SK-N-SH treated with all-trans-retinoic acid at 6 μM for 48 hours (cell line): ENCODE measurements at regions not wholly inside any gene's neighbourhood (a gene's known extent, or its start where the extent isn't known, plus 50 kb on each side); places are given as distances from the start of the nearest gene placed in this dataset.

ENCODE experiments used
- ATAC-seq: fragments of 200-7000 bp; cut with Tn5 transposase; 3 replicates; pipeline ENCODE4 v1.9.1; 2020; ENCODE audit warnings: mild to moderate bottlenecking, moderate library complexity
- ARNTL ChIP-seq: fragments of 450-650 bp; formaldehyde crosslinking; IDR thresholded peaks from 2 replicates; pipeline ENCODE4 v1.5.0; 2020; ENCODE audit warnings: low read depth, mild to moderate bottlenecking, moderate library complexity, borderline replicate concordance
- BACH2 ChIP-seq: fragments of 250-450 bp; sonication (Bioruptor Pico); IDR thresholded peaks from 2 replicates; pipeline ENCODE4 v1.9.0; 2021; ENCODE audit warnings: mild to moderate bottlenecking, borderline replicate concordance
- CREB5 ChIP-seq: fragments of 250-450 bp; sonication (Bioruptor Pico); IDR thresholded peaks from 2 replicates; pipeline ENCODE4 v1.5.1; 2020; ENCODE audit warnings: low read depth, mild to moderate bottlenecking, moderate library complexity
- CSDC2 ChIP-seq: fragments of 250-450 bp; sonication (Bioruptor Pico); IDR thresholded peaks from 2 replicates; pipeline ENCODE4 v1.5.0; 2020; ENCODE audit warnings: mild to moderate bottlenecking, moderate library complexity
- CSRNP3 ChIP-seq: fragments of 250-450 bp; sonication (Bioruptor Pico); IDR thresholded peaks from 2 replicates; pipeline ENCODE4 v1.5.1; 2021; ENCODE audit warnings: mild to moderate bottlenecking, moderate library complexity
- ESRRG ChIP-seq: fragments of 250-450 bp; sonication (Bioruptor Pico); IDR thresholded peaks from 2 replicates; pipeline ENCODE4 v1.6.1; 2021; ENCODE audit warnings: mild to moderate bottlenecking
- GLIS3 ChIP-seq: fragments of 250-450 bp; sonication (Bioruptor Pico); IDR thresholded peaks from 2 replicates; pipeline ENCODE4 v1.5.0; 2020; ENCODE audit warnings: mild to moderate bottlenecking, moderate library complexity
- ISL1 ChIP-seq: fragments of 250-450 bp; sonication (Bioruptor Pico); IDR thresholded peaks from 2 replicates; pipeline ENCODE4 v2.1.2; 2022; ENCODE audit warnings: mild to moderate bottlenecking, moderate library complexity
- OSR1 ChIP-seq: fragments of 250-450 bp; sonication (Bioruptor Pico); IDR thresholded peaks from 2 replicates; pipeline ENCODE4 v1.8.0; 2022; ENCODE audit warnings: moderate library complexity, mild to moderate bottlenecking, inconsistent platforms
- PATZ1 ChIP-seq: fragments of 250-450 bp; sonication (Bioruptor Pico); IDR thresholded peaks from 2 replicates; pipeline ENCODE4 v1.8.0; 2020; ENCODE audit warnings: mild to moderate bottlenecking, moderate library complexity, borderline replicate concordance
- POU6F1 ChIP-seq: fragments of 250-450 bp; sonication (Bioruptor Pico); IDR thresholded peaks from 2 replicates; pipeline ENCODE4 v1.8.0; 2021; ENCODE audit warnings: low read depth, mild to moderate bottlenecking, moderate library complexity, borderline replicate concordance
- PPARA ChIP-seq: fragments of 250-450 bp; sonication (Bioruptor Pico); IDR thresholded peaks from 2 replicates; pipeline ENCODE4 v1.5.0; 2020; ENCODE audit warnings: mild to moderate bottlenecking, borderline replicate concordance
- RARB ChIP-seq: fragments of 250-450 bp; sonication (Bioruptor Pico); IDR thresholded peaks from 2 replicates; pipeline ENCODE4 v1.8.0; 2021; ENCODE audit warnings: mild to moderate bottlenecking, moderate library complexity
- SNAI2 ChIP-seq: fragments of 250-450 bp; sonication (Bioruptor Pico); IDR thresholded peaks from 2 replicates; pipeline ENCODE4 v1.5.0; 2020; ENCODE audit warnings: mild to moderate bottlenecking, moderate library complexity
- TCF4 ChIP-seq: fragments of 250-450 bp; sonication (Bioruptor Pico); IDR thresholded peaks from 2 replicates; pipeline ENCODE4 v1.8.0; 2021; ENCODE audit warnings: mild to moderate bottlenecking, moderate library complexity, borderline replicate concordance
- TOX ChIP-seq: fragments of 250-450 bp; sonication (Bioruptor Pico); IDR thresholded peaks from 2 replicates; pipeline ENCODE4 v1.8.0; 2021; ENCODE audit warnings: mild to moderate bottlenecking, moderate library complexity, borderline replicate concordance
- ZC3H10 ChIP-seq: fragments of 250-450 bp; sonication (Bioruptor Pico); IDR thresholded peaks from 2 replicates; pipeline ENCODE4 v1.5.1; 2021; ENCODE audit warnings: mild to moderate bottlenecking, moderate library complexity
- ZFP3 ChIP-seq: fragments of 250-450 bp; sonication (Bioruptor Pico); IDR thresholded peaks from 2 replicates; pipeline ENCODE4 v1.5.0; 2020; ENCODE audit warnings: mild to moderate bottlenecking, moderate library complexity
- ZFP30 ChIP-seq: fragments of 450-650 bp; formaldehyde crosslinking; IDR thresholded peaks from 2 replicates; pipeline ENCODE4 v1.5.0; 2022; ENCODE audit warnings: mild to moderate bottlenecking, moderate library complexity
- ZNF565 ChIP-seq: fragments of 450-650 bp; formaldehyde crosslinking; conservative IDR thresholded peaks from 2 replicates; pipeline ENCODE4 v1.5.0; 2020; ENCODE audit warnings: low read depth, mild to moderate bottlenecking, moderate library complexity
- ZNF70 ChIP-seq: fragments of 450-650 bp; formaldehyde crosslinking; IDR thresholded peaks from 2 replicates; pipeline ENCODE4 v1.5.0; 2020; ENCODE audit warnings: mild to moderate bottlenecking, moderate library complexity
- ZNF8 ChIP-seq: fragments of 450-650 bp; formaldehyde crosslinking; IDR thresholded peaks from 2 replicates; pipeline ENCODE4 v1.5.0; 2020; ENCODE audit warnings: mild to moderate bottlenecking, moderate library complexity

- no peak for TF ChIP-seq PATZ1
- TF ChIP-seq, all 23 proteins: peak for 0
Measured at GRCh38 chr3:40620151-40620550, 95.4 kb downstream of the ZNF621 start (continued).

- TF ChIP-seq POU6F1 (CRISPR knock-in tag), result no peak
- no peak for TF ChIP-seq OSR1 (CRISPR knock-in tag)
- TF ChIP-seq GLIS3 (CRISPR knock-in tag), result no peak
- no peak for TF ChIP-seq ARNTL (CRISPR knock-in tag)
- TF ChIP-seq SNAI2 (CRISPR knock-in tag), result no peak
- TF ChIP-seq ZNF565, result no peak
- TF ChIP-seq PATZ1, result no peak
- no peak for TF ChIP-seq PPARA (CRISPR knock-in tag)
- no peak for TF ChIP-seq ZFP30 (CRISPR knock-in tag)
- no peak for TF ChIP-seq BACH2 (CRISPR knock-in tag)
- TF ChIP-seq TCF4, result no peak
- no peak for TF ChIP-seq RARB (CRISPR knock-in tag)
- no peak for TF ChIP-seq CSRNP3
- TF ChIP-seq ISL1 (CRISPR knock-in tag), result no peak
- no peak for ATAC-seq
Measured at GRCh38 chr3:40621252-40621651, 96.5 kb downstream of the ZNF621 start.

- ATAC-seq, result no peak
- TF ChIP-seq ZNF8 (CRISPR knock-in tag) (no peak), OSR1 (CRISPR knock-in tag) (no peak), TCF4 (no peak), ZC3H10 (CRISPR knock-in tag) (no peak), TOX (no peak), GLIS3 (CRISPR knock-in tag) (no peak), ESRRG (no peak), ARNTL (CRISPR knock-in tag) (no peak), POU6F1 (CRISPR knock-in tag) (no peak), CSRNP3 (no peak), ZNF70 (CRISPR knock-in tag) (no peak), ZFP3 (CRISPR knock-in tag) (no peak), PPARA (CRISPR knock-in tag) (no peak), CSDC2 (CRISPR knock-in tag) (no peak), ZNF565 (no peak), CREB5 (CRISPR knock-in tag) (no peak), SNAI2 (CRISPR knock-in tag) (no peak), RARB (CRISPR knock-in tag) (no peak), ZFP30 (CRISPR knock-in tag) (no peak)
Measured at GRCh38 chr3:40623567-40623966, 98.8 kb downstream of the ZNF621 start.
